ENCODE measurements at regions not wholly inside any gene's neighbourhood (a gene's known extent, or its start where the extent isn't known, plus 50 kb on each side); places are given as distances from the start of the nearest gene placed in this dataset.

DNA sequence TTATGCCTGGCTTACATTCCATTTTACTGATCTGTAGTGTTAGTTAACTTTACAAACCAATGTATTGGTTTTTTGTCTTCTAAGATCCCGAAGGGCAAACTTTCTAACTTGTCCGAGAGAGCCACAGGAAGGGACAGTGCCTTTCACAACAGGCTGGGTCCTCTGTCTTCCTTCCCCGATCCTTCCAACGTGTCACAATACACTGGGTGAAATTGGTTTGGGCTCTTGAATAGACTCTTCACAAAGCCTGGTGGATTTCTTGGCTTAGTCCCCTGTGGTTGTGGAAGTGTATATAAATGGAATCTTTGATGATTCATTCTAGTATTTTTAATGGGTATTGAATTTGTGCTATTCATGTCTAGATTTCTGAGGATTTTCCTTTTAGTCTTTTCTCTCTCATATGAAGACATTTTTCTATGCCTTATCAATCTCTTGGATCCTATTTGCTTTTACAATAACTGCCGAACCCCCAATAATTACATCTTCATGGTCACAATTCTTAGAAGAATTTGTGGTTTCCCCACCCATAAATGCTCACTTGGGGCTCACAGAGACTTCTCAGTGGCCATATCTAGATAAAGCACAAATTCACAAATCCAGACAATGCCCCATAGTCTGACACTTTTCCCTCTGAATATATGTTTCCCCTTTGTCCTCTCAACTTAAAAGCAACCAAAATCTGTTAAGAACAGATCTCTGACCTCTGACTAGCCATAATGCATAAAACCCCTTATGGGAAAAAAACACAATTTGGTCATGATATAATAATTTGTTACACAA, 107.7 kb downstream of the MTRR start:
- no peaks in the 10 kb centered on the region for H3K27me3 ChIP-seq (replicated peaks; ENCODE audit: insufficient read depth)
- ATAC-seq (ENCODE audit: insufficient number of reproducible peaks, low FRiP score, low read depth) (no peak), DNase-seq (ENCODE audit: low spot score) (no peak)
- no peaks in the 10 kb centered on the region for H3K36me3 ChIP-seq
- H3K4me1 ChIP-seq (ENCODE audit: control insufficient read depth in 1 of 2, low read depth in 2 of 2): no peaks in the 10 kb centered on the region
- TF ChIP-seq, protein P1, sequence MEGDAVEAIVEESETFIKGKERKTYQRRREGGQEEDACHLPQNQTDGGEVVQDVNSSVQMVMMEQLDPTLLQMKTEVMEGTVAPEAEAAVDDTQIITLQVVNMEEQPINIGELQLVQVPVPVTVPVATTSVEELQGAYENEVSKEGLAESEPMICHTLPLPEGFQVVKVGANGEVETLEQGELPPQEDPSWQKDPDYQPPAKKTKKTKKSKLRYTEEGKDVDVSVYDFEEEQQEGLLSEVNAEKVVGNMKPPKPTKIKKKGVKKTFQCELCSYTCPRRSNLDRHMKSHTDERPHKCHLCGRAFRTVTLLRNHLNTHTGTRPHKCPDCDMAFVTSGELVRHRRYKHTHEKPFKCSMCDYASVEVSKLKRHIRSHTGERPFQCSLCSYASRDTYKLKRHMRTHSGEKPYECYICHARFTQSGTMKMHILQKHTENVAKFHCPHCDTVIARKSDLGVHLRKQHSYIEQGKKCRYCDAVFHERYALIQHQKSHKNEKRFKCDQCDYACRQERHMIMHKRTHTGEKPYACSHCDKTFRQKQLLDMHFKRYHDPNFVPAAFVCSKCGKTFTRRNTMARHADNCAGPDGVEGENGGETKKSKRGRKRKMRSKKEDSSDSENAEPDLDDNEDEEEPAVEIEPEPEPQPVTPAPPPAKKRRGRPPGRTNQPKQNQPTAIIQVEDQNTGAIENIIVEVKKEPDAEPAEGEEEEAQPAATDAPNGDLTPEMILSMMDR (IDR thresholded peaks at IDR 0.05): no peak
- H3K9me3 ChIP-seq: no peaks in the 10 kb centered on the region
- H3K27ac ChIP-seq: no peak overlapping the region
- H3K4me3 ChIP-seq: no peak overlapping the region

DNA sequence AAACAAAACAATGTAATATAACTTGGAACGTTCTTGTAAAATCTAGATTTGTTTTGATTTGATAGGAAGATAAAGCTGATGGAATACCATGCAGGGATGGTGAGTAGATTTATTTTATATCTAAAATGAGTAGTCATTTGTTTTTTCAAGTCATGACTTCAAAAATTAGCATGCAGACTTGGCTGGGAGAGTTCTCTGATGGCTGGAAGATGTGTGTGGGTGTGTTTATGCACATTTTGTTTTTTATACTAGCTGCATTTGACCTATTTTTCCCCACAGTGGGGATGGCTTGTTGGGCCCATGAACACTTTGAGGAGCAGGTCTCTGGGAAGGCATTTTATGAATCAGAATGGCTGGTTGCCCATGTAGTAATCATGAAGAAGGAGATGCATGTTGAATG, 109.2 kb downstream of the MTRR start:
- H3K27me3 ChIP-seq (replicated peaks; ENCODE audit: insufficient read depth): no peaks in the 10 kb centered on the region
- no peaks in the 10 kb centered on the region for H3K36me3 ChIP-seq
- TF ChIP-seq, protein P1 (IDR thresholded peaks at IDR 0.05): no peak
- H3K4me3 ChIP-seq: no peak overlapping the region
- H3K4me1 ChIP-seq (ENCODE audit: control insufficient read depth in 1 of 2, low read depth in 2 of 2): no peaks in the 10 kb centered on the region
- no peaks in the 10 kb centered on the region for H3K9me3 ChIP-seq
- ATAC-seq (ENCODE audit: insufficient number of reproducible peaks, low FRiP score, low read depth) (no peak), DNase-seq (ENCODE audit: low spot score) (no peak)
- H3K27ac ChIP-seq: no peak overlapping the region

DNA sequence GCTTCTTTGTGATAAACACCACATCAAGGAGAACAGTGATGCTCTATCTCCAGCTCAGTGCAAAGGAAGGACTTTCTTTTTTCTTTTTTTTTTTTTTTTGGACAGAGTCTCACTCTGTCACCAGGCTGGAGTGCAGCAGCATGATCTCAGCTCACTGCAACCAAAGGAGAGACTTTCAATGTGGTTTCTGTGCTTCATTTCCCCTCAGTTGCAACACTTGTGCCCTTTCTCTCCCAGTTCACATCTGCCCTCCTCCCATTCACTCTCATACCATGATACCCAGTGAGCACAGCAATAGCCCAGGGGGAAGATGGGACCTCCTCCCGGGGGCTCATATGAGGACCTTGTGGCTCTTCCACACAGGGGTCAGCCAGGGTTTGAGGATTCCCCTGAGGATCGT, 110.0 kb downstream of the MTRR start:
- Histone ChIP-seq H3K4me1 (ENCODE audit: control insufficient read depth in 1 of 2, low read depth in 2 of 2) (no peaks in the 10 kb centered on the region), H3K4me3 (no peak overlapping the region), H3K27me3 (replicated peaks; ENCODE audit: insufficient read depth) (no peaks in the 10 kb centered on the region), H3K36me3 (no peaks in the 10 kb centered on the region), H3K9me3 (no peaks in the 10 kb centered on the region), H3K27ac (no peak overlapping the region)
- ATAC-seq (ENCODE audit: insufficient number of reproducible peaks, low FRiP score, low read depth) (no peak), DNase-seq (ENCODE audit: low spot score) (no peak)
- TF ChIP-seq, protein P1 (IDR thresholded peaks at IDR 0.05): no peak

DNA sequence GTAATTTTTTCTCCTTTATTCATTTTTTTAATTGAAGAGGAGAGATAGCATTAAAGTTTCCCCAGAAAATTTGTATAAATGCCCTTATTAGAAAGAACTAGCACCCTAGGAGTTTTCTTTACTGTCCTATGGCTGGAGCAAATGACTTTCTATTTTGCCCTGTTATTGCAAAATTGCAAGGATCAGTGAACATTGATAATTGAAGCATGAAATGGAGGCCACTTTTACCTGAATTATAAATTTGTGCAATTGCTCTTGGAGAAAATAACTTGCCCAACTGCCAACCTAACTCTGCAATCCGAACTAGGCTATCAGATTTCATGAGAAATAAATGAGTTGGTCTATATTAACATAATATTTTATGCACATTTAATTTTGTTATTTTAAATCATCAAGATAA, 111.9 kb downstream of the MTRR start:
- Histone ChIP-seq H3K36me3 (no peaks in the 10 kb centered on the region), H3K27ac (no peak overlapping the region), H3K4me3 (no peak overlapping the region), H3K9me3 (no peaks in the 10 kb centered on the region), H3K27me3 (replicated peaks; ENCODE audit: insufficient read depth) (no peaks in the 10 kb centered on the region), H3K4me1 (ENCODE audit: control insufficient read depth in 1 of 2, low read depth in 2 of 2) (no peaks in the 10 kb centered on the region)
- ATAC-seq (ENCODE audit: insufficient number of reproducible peaks, low FRiP score, low read depth): no peak
- no peak for DNase-seq (ENCODE audit: low spot score)
- TF ChIP-seq, protein P1 (IDR thresholded peaks at IDR 0.05): no peak

DNA sequence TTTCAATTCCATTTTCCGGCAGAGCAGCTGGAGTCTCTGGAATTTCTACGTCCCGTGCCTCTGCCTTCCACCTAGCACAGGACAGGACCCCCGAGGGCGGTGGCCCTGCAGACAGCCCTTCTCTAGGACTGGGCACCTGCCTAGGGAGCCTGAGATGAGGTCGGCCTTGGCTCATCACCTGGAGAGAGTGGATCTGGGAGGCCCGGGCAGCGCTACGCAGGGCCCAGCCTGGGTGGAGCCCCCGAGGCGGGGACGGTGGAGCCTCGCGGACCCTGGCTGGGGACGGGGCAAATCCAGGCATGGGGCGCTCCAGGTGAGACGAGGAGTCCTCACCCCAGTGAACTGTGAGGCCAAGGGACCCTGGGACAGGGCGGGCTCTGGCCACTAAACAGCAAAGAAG, 114.5 kb downstream of the MTRR start:
- Histone ChIP-seq H3K4me1 (ENCODE audit: control insufficient read depth in 1 of 2, low read depth in 2 of 2) (no peaks in the 10 kb centered on the region), H3K27ac (no peak overlapping the region), H3K4me3 (no peak overlapping the region), H3K27me3 (replicated peaks; ENCODE audit: insufficient read depth) (no peaks in the 10 kb centered on the region), H3K36me3 (no peaks in the 10 kb centered on the region), H3K9me3 (no peaks in the 10 kb centered on the region)
- DNase-seq (ENCODE audit: low spot score): no peak
- TF ChIP-seq, protein P1 (IDR thresholded peaks at IDR 0.05): no peak
- no peak for ATAC-seq (ENCODE audit: insufficient number of reproducible peaks, low FRiP score, low read depth)

All from thoracic aorta (tissue), 2 donors.